ENCODE measurements at regions not wholly inside any gene's neighbourhood (a gene's known extent, or its start where the extent isn't known, plus 50 kb on each side); places are given as distances from the start of the nearest gene placed in this dataset.

DNA sequence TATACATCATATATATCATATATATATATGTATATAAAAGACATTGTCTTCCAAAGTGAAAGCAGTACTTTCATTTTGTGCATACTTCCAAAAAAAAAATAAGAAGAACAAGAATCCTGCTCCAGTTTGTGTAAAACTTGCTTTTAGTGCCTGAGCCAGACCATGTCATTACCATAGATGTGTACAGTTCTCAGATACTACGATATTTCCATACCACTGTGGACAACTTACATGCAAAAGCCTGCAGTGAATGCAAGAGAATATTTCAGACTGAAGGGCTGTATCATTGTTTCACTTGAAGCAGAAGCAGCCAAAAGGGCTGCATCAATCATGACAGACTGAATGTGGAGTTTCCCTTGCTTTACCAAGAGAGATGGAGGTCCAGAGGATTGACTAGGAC, 72.6 kb upstream of the CYLC2 start:
- no peak for FAIRE-seq
- H4K5ac ChIP-seq (ENCODE audit: insufficient read length, low read depth, low read length) = no peak overlapping the region
- CTCF ChIA-PET (ENCODE audit: partially characterized antibody) = no interaction called here
- no peak for TF ChIP-seq POLR2AphosphoS5 (IDR thresholded peaks at IDR 0.05; ENCODE audit: low read depth, low read length)
- TF ChIP-seq RFX5 (IDR thresholded peaks at IDR 0.05; ENCODE audit: borderline replicate concordance, low read depth, low read length) = no peak
- no peak for TF ChIP-seq TBP (IDR thresholded peaks at IDR 0.05; ENCODE audit: low read depth, low read length)
- TF ChIP-seq HDAC2 (IDR thresholded peaks at IDR 0.05; ENCODE audit: borderline replicate concordance in 1 of 2, low read depth in 2 of 2, low read length in 2 of 2) = no peak
- no peak for TF ChIP-seq POLR2A (IDR thresholded peaks at IDR 0.05; ENCODE audit: control extremely low read depth in 1 of 2, low read depth in 2 of 2, low read length in 2 of 2)
- TF ChIP-seq POU5F1 (IDR thresholded peaks at IDR 0.05; ENCODE audit: low read depth, low read length) = no peak
- no peak for TF ChIP-seq ASH2L (IDR thresholded peaks at IDR 0.05; ENCODE audit: low read length)
- no peak for TF ChIP-seq CBX8 (IDR thresholded peaks at IDR 0.05; ENCODE audit: borderline replicate concordance, low read depth, low read length)
- TF ChIP-seq KDM5A (IDR thresholded peaks at IDR 0.05; ENCODE audit: low read length) = no peak
- TF ChIP-seq CBX5 (IDR thresholded peaks at IDR 0.05; ENCODE audit: low read depth, low read length) = no peak
- TF ChIP-seq GTF2F1 (IDR thresholded peaks at IDR 0.05; ENCODE audit: borderline replicate concordance, low read depth, low read length) = no peak
- TF ChIP-seq RNF2 (IDR thresholded peaks at IDR 0.05; ENCODE audit: borderline replicate concordance, low read depth, low read length, missing control alignments, poor library complexity, severe bottlenecking) = no peak
- TF ChIP-seq BRCA1 (IDR thresholded peaks at IDR 0.05; ENCODE audit: low read depth, low read length) = no peak

More for the DNA sequence above, 72.6 kb upstream of the CYLC2 start:
- H3K56ac ChIP-seq (replicated peaks; ENCODE audit: insufficient read length, low read depth, low read length) = no peak overlapping the region
- H2BK12ac ChIP-seq (ENCODE audit: low read depth, low read length) = no peak overlapping the region
- no peak overlapping the region for H3K9ac ChIP-seq (replicated peaks in 1 of 4; ENCODE audit: extremely low read depth in 1 of 4, low read depth in 3 of 4, low read length in 3 of 4)
- H2BK5ac ChIP-seq (ENCODE audit: low read depth, low read length) = no peak overlapping the region
- no peak overlapping the region for H3K18ac ChIP-seq (ENCODE audit: extremely low read depth, low read length)
- no peak overlapping the region for H2BK120ac ChIP-seq (replicated peaks; ENCODE audit: low read depth, low read length)
- H3K36me3 ChIP-seq (ENCODE audit: control insufficient read depth in 2 of 4, insufficient read depth in 4 of 4, low read length in 3 of 4) = no peaks in the 10 kb centered on the region
- H2AK5ac ChIP-seq (ENCODE audit: low read depth, low read length) = no peak overlapping the region
- no peak overlapping the region for H4K8ac ChIP-seq (ENCODE audit: extremely low read depth, insufficient read depth, low read length)
- H3K79me2 ChIP-seq (ENCODE audit: control insufficient read depth in 1 of 2, insufficient read depth in 2 of 2, low read length in 2 of 2) = no peaks in the 10 kb centered on the region
- H3K23me2 ChIP-seq (ENCODE audit: low read depth, low read length) = no peaks in the 10 kb centered on the region
- H2BK15ac ChIP-seq (ENCODE audit: low read length) = no peak overlapping the region
- no peak overlapping the region for H3K4ac ChIP-seq (replicated peaks; ENCODE audit: insufficient read length, low read depth, low read length)
- H2BK20ac ChIP-seq (ENCODE audit: low read length) = no peak overlapping the region
- H3K27me3 ChIP-seq (replicated peaks in 1 of 4; ENCODE audit: control insufficient read depth in 3 of 4, extremely low read depth in 1 of 4, insufficient read depth in 3 of 4, low read length in 3 of 4) = no peaks in the 10 kb centered on the region
- WGBS, 2 experiments (ENCODE audit: extremely low coverage in 1 of 2, insufficient coverage in 1 of 2, insufficient read length in 1 of 2, insufficient replicate concordance in 2 of 2, low coverage in 1 of 2, low lambda C conversion rate in 2 of 2, missing lambda C conversion rate in 1 of 2) = 76% methylated on average over 1 of the region's 1 CpG; no CpG with 5 or more reads in 1 of the 2 experiments
- H3K4me2 ChIP-seq (ENCODE audit: insufficient read depth in 1 of 2, low read depth in 2 of 2, low read length in 2 of 2) = no peak overlapping the region
- DNase-seq (ENCODE audit: low read depth in 1 of 2, low spot score in 2 of 2) = no peak
- no peak overlapping the region for H3K4me3 ChIP-seq (ENCODE audit: extremely low read depth in 1 of 4, insufficient read depth in 2 of 4, low read depth in 3 of 4, low read length in 4 of 4)
- H2AFZ ChIP-seq (ENCODE audit: low read length) = peak overlapping the region; percentile 9; the same call in 1 of the 2 replicates
- H3K9me3 ChIP-seq (ENCODE audit: insufficient read depth in 2 of 2, low read depth in 1 of 2, low read length in 1 of 2) = no peaks in the 10 kb centered on the region
- no peaks in the 10 kb centered on the region for H4K20me1 ChIP-seq (replicated peaks in 1 of 2; ENCODE audit: control insufficient read depth in 1 of 2, insufficient read depth in 2 of 2, low read length in 2 of 2)
- H3K14ac ChIP-seq (ENCODE audit: insufficient read length) = no peak overlapping the region
- H4K91ac ChIP-seq (replicated peaks; ENCODE audit: insufficient read length, low read length) = no peak overlapping the region
- no peak overlapping the region for H3K23ac ChIP-seq (ENCODE audit: insufficient read length)
- H3K4me1 ChIP-seq (replicated peaks in 1 of 4; ENCODE audit: control insufficient read depth in 3 of 4, insufficient read depth in 4 of 4, low read length in 3 of 4) = no peaks in the 10 kb centered on the region
- H3K27ac ChIP-seq (ENCODE audit: low read depth, low read length) = no peak overlapping the region
- POLR2A ChIA-PET (ENCODE audit: partially characterized antibody) = no interaction called here
- no peaks in the 10 kb centered on the region for H3K79me1 ChIP-seq (ENCODE audit: low read depth, low read length)

All from H1 (cell line).